CD4-positive, alpha-beta memory T cell (primary cell): ENCODE measurements at regions not wholly inside any gene's neighbourhood (a gene's known extent, or its start where the extent isn't known, plus 50 kb on each side); places are given as distances from the start of the nearest gene placed in this dataset.

Source experiments
- CTCF ChIA-PET: fragments of 350-600 bp; sonication (Branson Sonifier 250); formaldehyde crosslinking; loops from one replicate; lab custom pipeline; 2021; ENCODE audit warnings: inconsistent platforms; ENCODE audit not compliant: partially characterized antibody; lab: Charles Lee
- POLR2A ChIA-PET: fragments of 350-600 bp; sonication (Branson Sonifier 250); formaldehyde crosslinking; loops from one replicate; lab custom pipeline; 2021; ENCODE audit not compliant: partially characterized antibody; lab: Charles Lee
- DNase-seq, 5 donors: peaks; one replicate each; pipeline versions ENCODE4 v3.0.0 to v3.0.0-alpha.2; 2020 to 2022; ENCODE audit warnings: mixed read lengths in 1 of 5
- H3K27ac ChIP-seq: one replicate; pipeline ENCODE4 v1.7.0; 2013; ENCODE audit warnings: low read depth, low read length
- H3K27me3 ChIP-seq: 2 replicates; pipeline ENCODE4 v1.7.0; 2013; ENCODE audit warnings: mild to moderate bottlenecking, low read length, moderate library complexity; ENCODE audit not compliant: insufficient read depth
- H3K36me3 ChIP-seq: 2 replicates; pipeline ENCODE4 v1.7.0; 2013; ENCODE audit warnings: mild to moderate bottlenecking, low read length, moderate library complexity; ENCODE audit not compliant: insufficient read depth
- H3K4me1 ChIP-seq: 2 replicates; pipeline ENCODE4 v1.7.0; 2013; ENCODE audit warnings: mild to moderate bottlenecking, low read length, moderate library complexity; ENCODE audit not compliant: insufficient read depth
- H3K4me3 ChIP-seq, 2 donors: one replicate each; pipeline ENCODE4 v1.7.0; 2013; ENCODE audit warnings: low read length in 2 of 2, mild to moderate bottlenecking in 1 of 2
- H3K9me3 ChIP-seq, 2 donors: one replicate each; pipeline ENCODE4 v1.7.0; 2013; ENCODE audit warnings: low read length in 2 of 2, control low read depth in 1 of 2; ENCODE audit not compliant: control insufficient read depth in 1 of 2
- H3K27ac Mint-ChIP-seq, 7 donors: one replicate each; pipeline ENCODE4 v1.8.0; 2020 to 2021; ENCODE audit warnings: mixed read lengths in 7 of 7, mild to moderate bottlenecking in 6 of 7, inconsistent platforms in 3 of 7, moderate library complexity in 3 of 7
- H3K27me3 Mint-ChIP-seq, 2 donors: one replicate each; pipeline ENCODE4 v1.8.0; 2020 to 2021; ENCODE audit warnings: mixed read lengths in 2 of 2
- H3K36me3 Mint-ChIP-seq, 2 donors: one replicate each; pipeline ENCODE4 v1.8.0; 2020 to 2021; ENCODE audit warnings: mixed read lengths in 2 of 2, inconsistent platforms in 1 of 2, mild to moderate bottlenecking in 1 of 2
- H3K4me1 Mint-ChIP-seq, 4 donors: one replicate each; pipeline ENCODE4 v1.8.0; 2020 to 2021; ENCODE audit warnings: mixed read lengths in 4 of 4, mild to moderate bottlenecking in 1 of 4
- H3K4me3 Mint-ChIP-seq, 8 donors: one replicate each; pipeline ENCODE4 v1.8.0; 2020 to 2021; ENCODE audit warnings: mixed read lengths in 8 of 8, mild to moderate bottlenecking in 7 of 8, moderate library complexity in 6 of 8, inconsistent platforms in 3 of 8
- H3K9me3 Mint-ChIP-seq, 8 donors: one replicate each; pipeline ENCODE4 v1.8.0; 2020 to 2021; ENCODE audit warnings: mixed read lengths in 8 of 8, mild to moderate bottlenecking in 5 of 8, inconsistent platforms in 3 of 8, moderate library complexity in 1 of 8
- intact Hi-C: fragments of 100-400 bp; cut with micrococcal nuclease; formaldehyde crosslinking; loops from one replicate; pipeline ENCODE4 v1.15.1; 2023

- no peaks in the 10 kb centered on the region for H3K27me3 Mint-ChIP-seq
- H3K9me3 Mint-ChIP-seq = peaks cover 2 to 26% (median 12%) of the 10 kb centered on the region in 8 donors
- no peaks in the 10 kb centered on the region for H3K36me3 Mint-ChIP-seq
- Histone ChIP-seq H3K27ac (no peak overlapping the region), H3K4me1 (no peaks in the 10 kb centered on the region), H3K36me3 (no peaks in the 10 kb centered on the region), H3K27me3 (no peaks in the 10 kb centered on the region), H3K9me3 (no peaks in the 10 kb centered on the region), H3K4me3 (no peak overlapping the region)
- no peak overlapping the region for H3K27ac Mint-ChIP-seq
- no peak overlapping the region for H3K4me3 Mint-ChIP-seq
- CTCF ChIA-PET = no interaction called here
- intact Hi-C loops = no loop called here
- no peak for DNase-seq
- H3K4me1 Mint-ChIP-seq = no peaks in the 10 kb centered on the region
- POLR2A ChIA-PET = no interaction called here
Measured at GRCh38 chr15:24886538-24886937, 68.2 kb upstream of the SNRPN start.

GRCh38 chr15:24898715-24899272 is 56.0 kb upstream of the SNRPN start:
- H3K27me3 ChIP-seq = no peaks in the 10 kb centered on the region
- H3K27me3 Mint-ChIP-seq = no peaks in the 10 kb centered on the region
- peak overlapping the region in 1 of 7 donors; percentile 38 for H3K27ac Mint-ChIP-seq
- CTCF ChIA-PET = no interaction called here
- POLR2A ChIA-PET = no interaction called here
- H3K4me1 Mint-ChIP-seq = no peaks in the 10 kb centered on the region
- no peak for DNase-seq
- intact Hi-C loops = no loop called here
- no peak overlapping the region for H3K4me3 Mint-ChIP-seq
- no peaks in the 10 kb centered on the region for H3K9me3 ChIP-seq
- H3K36me3 ChIP-seq = no peaks in the 10 kb centered on the region
- no peak overlapping the region for H3K4me3 ChIP-seq
- H3K36me3 Mint-ChIP-seq = no peaks in the 10 kb centered on the region
- H3K4me1 ChIP-seq = no peaks in the 10 kb centered on the region
- H3K9me3 Mint-ChIP-seq = peaks cover 5 to 49% (median 29%) of the 10 kb centered on the region in 8 donors
- no peak overlapping the region for H3K27ac ChIP-seq

GRCh38 chr15:24899367-24899766 is 55.4 kb upstream of the SNRPN start:
- ChIA-PET POLR2A (no interaction called here), CTCF (no interaction called here)
- Histone ChIP-seq H3K36me3 (no peaks in the 10 kb centered on the region), H3K9me3 (no peaks in the 10 kb centered on the region), H3K4me1 (no peaks in the 10 kb centered on the region), H3K27me3 (no peaks in the 10 kb centered on the region), H3K27ac (no peak overlapping the region), H3K4me3 (no peak overlapping the region)
- H3K36me3 Mint-ChIP-seq = no peaks in the 10 kb centered on the region
- no peak overlapping the region for H3K4me3 Mint-ChIP-seq
- peaks cover 5 to 46% (median 28%) of the 10 kb centered on the region in 8 donors for H3K9me3 Mint-ChIP-seq
- no peak for DNase-seq
- H3K27ac Mint-ChIP-seq = no peak overlapping the region
- no peaks in the 10 kb centered on the region for H3K4me1 Mint-ChIP-seq
- intact Hi-C loops = no loop called here
- no peaks in the 10 kb centered on the region for H3K27me3 Mint-ChIP-seq

- no peak for DNase-seq
- Histone ChIP-seq H3K27me3 (no peaks in the 10 kb centered on the region), H3K27ac (no peak overlapping the region), H3K4me3 (no peak overlapping the region), H3K36me3 (no peaks in the 10 kb centered on the region), H3K4me1 (no peaks in the 10 kb centered on the region), H3K9me3 (no peaks in the 10 kb centered on the region)
- intact Hi-C loops = no loop called here
- Mint-ChIP-seq H3K4me1 (no peaks in the 10 kb centered on the region), H3K27ac (no peak overlapping the region), H3K4me3 (no peak overlapping the region), H3K9me3 (peaks cover 5 to 41% (median 27%) of the 10 kb centered on the region in 8 donors), H3K36me3 (no peaks in the 10 kb centered on the region), H3K27me3 (no peaks in the 10 kb centered on the region)
- POLR2A ChIA-PET = no interaction called here
- CTCF ChIA-PET = no interaction called here
Measured at GRCh38 chr15:24899795-24900194, 55.0 kb upstream of the SNRPN start.

GRCh38 chr15:24901409-24901808 is 53.4 kb upstream of the SNRPN start:
- Histone ChIP-seq H3K27ac (no peak overlapping the region), H3K36me3 (no peaks in the 10 kb centered on the region), H3K27me3 (no peaks in the 10 kb centered on the region), H3K9me3 (no peaks in the 10 kb centered on the region), H3K4me1 (no peaks in the 10 kb centered on the region), H3K4me3 (no peak overlapping the region)
- Mint-ChIP-seq H3K36me3 (no peaks in the 10 kb centered on the region), H3K27ac (no peak overlapping the region), H3K4me1 (no peaks in the 10 kb centered on the region), H3K4me3 (no peak overlapping the region), H3K27me3 (no peaks in the 10 kb centered on the region), H3K9me3 (peaks cover 5 to 35% (median 24%) of the 10 kb centered on the region in 8 donors)
- intact Hi-C loops = no loop called here
- ChIA-PET POLR2A (no interaction called here), CTCF (no interaction called here)
- DNase-seq = no peak
